Myocyte (in vitro differentiated cells): ENCODE measurements at regions not wholly inside any gene's neighbourhood (a gene's known extent, or its start where the extent isn't known, plus 50 kb on each side); places are given as distances from the start of the nearest gene placed in this dataset.

ENCODE experiments used
- DNase-seq: peaks from one replicate; pipeline ENCODE4 v3.0.0-alpha.2; 2012; ENCODE audit warnings: low read depth

- DNase-seq, result peak; percentile 67
These were observed 293.6 kb upstream of the ZMIZ1 start for GRCh38 chr10:78774999-78775711.

GRCh38 chr10:78775891-78776290 lies 292.9 kb upstream of the ZMIZ1 start:
- no peak for DNase-seq

- no peak for DNase-seq
These were observed 292.0 kb upstream of the ZMIZ1 start for GRCh38 chr10:78776756-78777155.

- peak; percentile 80 for DNase-seq
These were observed 291.3 kb upstream of the ZMIZ1 start for GRCh38 chr10:78777466-78777865.

- no peak for DNase-seq
These were observed 290.9 kb upstream of the ZMIZ1 start for GRCh38 chr10:78777867-78778266.

- no peak for DNase-seq
These were observed 290.1 kb upstream of the ZMIZ1 start for GRCh38 chr10:78778444-78779338.

- peak; percentile 88 for DNase-seq
These were observed 289.3 kb upstream of the ZMIZ1 start for GRCh38 chr10:78779339-78779955.

GRCh38 chr10:78780551-78780961 lies 288.2 kb upstream of the ZMIZ1 start:
- DNase-seq, result no peak

- no peak for DNase-seq
These were observed 287.4 kb upstream of the ZMIZ1 start for GRCh38 chr10:78781251-78781913.

GRCh38 chr10:78781991-78782390 lies 286.8 kb upstream of the ZMIZ1 start:
- DNase-seq, result no peak

- no peak for DNase-seq
These were observed 286.3 kb upstream of the ZMIZ1 start for GRCh38 chr10:78782441-78782840.

- DNase-seq, result no peak
These were observed 285.0 kb upstream of the ZMIZ1 start for GRCh38 chr10:78783753-78784152.

GRCh38 chr10:78784546-78784945 lies 284.2 kb upstream of the ZMIZ1 start:
- DNase-seq, result peak; percentile 67

- no peak for DNase-seq
These were observed 283.7 kb upstream of the ZMIZ1 start for GRCh38 chr10:78785066-78785465.

- no peak for DNase-seq
These were observed 282.8 kb upstream of the ZMIZ1 start for GRCh38 chr10:78785991-78786390.

- no peak for DNase-seq
These were observed 281.6 kb upstream of the ZMIZ1 start for GRCh38 chr10:78787125-78787524.

GRCh38 chr10:78794736-78795455 lies 273.9 kb upstream of the ZMIZ1 start:
- no peak for DNase-seq

- no peak for DNase-seq
These were observed 269.6 kb upstream of the ZMIZ1 start for GRCh38 chr10:78798976-78799730.

- DNase-seq, result no peak
These were observed 268.8 kb upstream of the ZMIZ1 start for GRCh38 chr10:78800006-78800405.
